NT2/D1 (cell line): ENCODE measurements at regions not wholly inside any gene's neighbourhood (a gene's known extent, or its start where the extent isn't known, plus 50 kb on each side); places are given as distances from the start of the nearest gene placed in this dataset.
"Not testable (repeated sequence)": the region's sequence is repeated elsewhere in the genome, so short reads cannot be mapped to it uniquely, and the experiment has no call there.

ENCODE experiments used
- DNase-seq: peaks from one replicate; pipeline ENCODE4 v3.0.0-alpha.2; 2011; ENCODE audit warnings: low read depth, low spot score
- H3K27me3 ChIP-seq: 2 replicates; pipeline ENCODE4 v1.6.0; 2011; ENCODE audit warnings: mild to moderate bottlenecking; ENCODE audit not compliant: insufficient read length, insufficient read depth
- H3K36me3 ChIP-seq: 2 replicates; pipeline ENCODE4 v1.6.1; 2011; ENCODE audit warnings: mild to moderate bottlenecking, low read length, mixed read lengths; ENCODE audit not compliant: insufficient read depth, insufficient read length
- H3K4me1 ChIP-seq: 2 replicates; pipeline ENCODE4 v1.5.1; 2011; ENCODE audit not compliant: insufficient read depth, insufficient read length
- H3K4me3 ChIP-seq: 2 replicates; pipeline ENCODE4 v1.5.1; 2011; ENCODE audit warnings: low read depth; ENCODE audit not compliant: insufficient read length
- H3K9ac ChIP-seq: 2 replicates; pipeline ENCODE4 v1.6.0; 2011; ENCODE audit warnings: low read depth; ENCODE audit not compliant: insufficient read length
- H3K9me3 ChIP-seq: 2 replicates; pipeline ENCODE4 v1.5.1; 2011; ENCODE audit warnings: mild to moderate bottlenecking, low read length; ENCODE audit not compliant: insufficient read depth
- SUZ12 ChIP-seq: IDR thresholded peaks from 2 replicates; pipeline ENCODE4 v1.6.1; 2011; ENCODE audit not compliant: insufficient read length, insufficient read depth; ENCODE audit errors: extremely low read depth
- YY1 ChIP-seq: IDR thresholded peaks from 2 replicates; pipeline ENCODE4 v1.6.1; 2011; ENCODE audit not compliant: insufficient read length, insufficient read depth
- ZNF274 ChIP-seq: IDR thresholded peaks from 2 replicates; pipeline ENCODE4 v1.6.1; 2011; ENCODE audit warnings: mild to moderate bottlenecking, low read depth, low read length

- DNase-seq: no peak
- TF ChIP-seq ZNF274 (no peak), SUZ12 (no peak), YY1 (no peak)
- Histone ChIP-seq H3K4me1 (no peaks in the 10 kb centered on the region), H3K9ac (no peak overlapping the region), H3K4me3 (no peak overlapping the region), H3K36me3 (no peaks in the 10 kb centered on the region), H3K9me3 (peaks cover 3% of the 10 kb centered on the region; the same call in 1 of the 2 replicates), H3K27me3 (no peaks in the 10 kb centered on the region)
Measured at GRCh38 chr12:105445649-105446048, 115.2 kb downstream of the C12orf75 start.

DNA sequence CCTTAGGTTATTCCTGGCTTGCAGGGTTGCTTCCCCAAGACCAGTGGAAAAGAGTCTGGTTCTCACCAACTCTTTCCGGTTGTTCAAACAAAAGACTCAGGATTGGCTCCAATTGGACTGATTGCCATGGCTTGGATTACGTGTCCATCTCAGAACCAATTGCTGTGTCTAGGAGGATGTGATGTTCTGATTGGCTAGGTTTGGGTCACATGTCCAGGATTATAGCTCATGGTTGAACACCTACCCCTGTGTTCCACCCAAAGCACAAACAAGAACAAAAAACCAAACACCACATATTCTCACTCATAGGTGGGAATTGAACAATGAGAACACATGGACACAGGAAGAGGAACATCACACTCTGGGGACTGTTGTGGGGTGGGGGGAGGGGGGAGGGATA, 116.0 kb downstream of the C12orf75 start:
- not testable (repeated sequence) for H3K27me3 ChIP-seq, H3K36me3 ChIP-seq, H3K9ac ChIP-seq, DNase-seq, H3K4me3 ChIP-seq, H3K9me3 ChIP-seq, H3K4me1 ChIP-seq

DNA sequence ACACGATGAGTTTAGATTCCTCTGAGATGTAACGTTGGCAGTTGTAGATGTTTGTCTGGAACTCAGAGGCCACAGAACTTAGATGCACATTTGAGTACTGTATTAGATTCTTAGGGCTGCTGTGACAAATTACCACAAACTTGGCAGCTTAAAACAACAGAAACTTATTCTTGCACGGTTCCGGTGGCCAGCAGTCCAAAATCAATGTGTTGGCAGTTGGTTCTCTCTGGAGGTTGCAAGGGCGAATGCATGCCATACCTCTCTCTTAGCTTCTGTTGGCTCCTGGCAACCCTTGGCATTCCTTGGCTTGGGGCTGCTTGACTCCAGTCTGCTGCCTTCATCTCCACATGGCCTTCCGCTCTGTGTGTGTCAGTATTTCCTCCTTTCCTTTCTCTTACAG, 118.9 kb downstream of the C12orf75 start:
- no peak for DNase-seq
- Histone ChIP-seq H3K36me3 (no peaks in the 10 kb centered on the region), H3K9ac (no peak overlapping the region), H3K4me1 (no peaks in the 10 kb centered on the region), H3K27me3 (no peaks in the 10 kb centered on the region), H3K4me3 (no peak overlapping the region), H3K9me3 (peaks cover 3% of the 10 kb centered on the region; the same call in 1 of the 2 replicates)
- TF ChIP-seq SUZ12 (no peak), ZNF274 (no peak), YY1 (no peak)

DNA sequence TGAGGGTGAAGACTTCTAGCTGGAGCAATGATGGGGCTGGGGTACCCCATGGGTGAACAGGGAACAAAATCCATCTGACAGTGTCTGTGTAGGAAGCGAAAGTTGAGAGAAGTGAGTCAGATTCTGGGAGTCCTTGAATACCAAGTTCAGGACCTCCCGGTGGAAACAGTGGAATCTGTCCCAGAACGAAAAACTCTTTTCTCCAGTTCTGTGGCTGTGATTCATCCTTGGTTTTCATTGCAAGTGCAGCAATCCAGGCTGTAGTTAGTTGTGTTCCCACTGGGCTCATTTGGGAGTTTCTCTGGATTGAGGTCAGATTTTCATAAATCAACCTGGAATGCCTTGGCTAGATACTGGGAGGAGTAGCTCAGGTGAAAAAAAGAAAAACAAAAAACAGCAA, 120.7 kb downstream of the C12orf75 start:
- H3K9me3 ChIP-seq: peaks cover 2% of the 10 kb centered on the region; the same call in 1 of the 2 replicates
- no peak for DNase-seq
- no peak overlapping the region for H3K4me3 ChIP-seq
- TF ChIP-seq YY1 (no peak), SUZ12 (no peak), ZNF274 (no peak)
- H3K36me3 ChIP-seq: no peaks in the 10 kb centered on the region
- no peak overlapping the region for H3K9ac ChIP-seq
- H3K4me1 ChIP-seq: no peaks in the 10 kb centered on the region
- H3K27me3 ChIP-seq: no peaks in the 10 kb centered on the region

GRCh38 chr12:105451798-105452197, 121.3 kb downstream of the C12orf75 start:
- TF ChIP-seq YY1 (no peak), SUZ12 (no peak), ZNF274 (no peak)
- Histone ChIP-seq H3K9me3 (no peaks in the 10 kb centered on the region), H3K36me3 (no peaks in the 10 kb centered on the region), H3K4me3 (no peak overlapping the region), H3K4me1 (no peaks in the 10 kb centered on the region), H3K9ac (no peak overlapping the region), H3K27me3 (no peaks in the 10 kb centered on the region)
- DNase-seq: no peak

DNA sequence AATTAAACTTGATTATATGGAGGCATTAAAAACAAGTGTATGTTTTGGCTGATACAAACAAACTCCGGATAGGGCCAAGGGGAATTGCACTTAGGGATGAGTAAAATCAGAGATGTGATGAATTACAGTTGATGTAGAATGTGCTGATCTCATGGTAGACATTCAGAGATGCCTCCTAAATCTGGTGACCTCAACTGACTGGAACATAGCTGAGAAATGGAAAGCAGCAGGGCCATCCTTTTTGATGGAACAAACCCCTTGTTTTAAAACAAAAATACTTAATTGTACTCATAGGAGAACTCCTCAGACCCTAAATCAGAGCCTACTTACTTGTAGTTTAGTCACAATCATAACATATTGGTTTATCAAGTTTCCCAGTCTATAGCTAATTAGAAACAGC, 122.8 kb downstream of the C12orf75 start:
- no peak for DNase-seq
- TF ChIP-seq YY1: no peak
- TF ChIP-seq ZNF274: no peak
- no peak for TF ChIP-seq SUZ12

GRCh38 chr12:105454688-105455087, 124.2 kb downstream of the C12orf75 start:
- Histone ChIP-seq H3K9ac (no peak overlapping the region), H3K27me3 (no peaks in the 10 kb centered on the region), H3K36me3 (no peaks in the 10 kb centered on the region), H3K4me3 (no peak overlapping the region), H3K4me1 (no peaks in the 10 kb centered on the region), H3K9me3 (peaks cover 7% of the 10 kb centered on the region)
- no peak for TF ChIP-seq ZNF274
- no peak for TF ChIP-seq SUZ12
- no peak for TF ChIP-seq YY1
- no peak for DNase-seq

More for the DNA sequence above, 122.8 kb downstream of the C12orf75 start:
- H3K4me3 ChIP-seq: no peak overlapping the region
- no peak overlapping the region for H3K9ac ChIP-seq
- H3K4me1 ChIP-seq: no peaks in the 10 kb centered on the region
- H3K27me3 ChIP-seq: no peaks in the 10 kb centered on the region
- H3K36me3 ChIP-seq: no peaks in the 10 kb centered on the region
- H3K9me3 ChIP-seq: peaks cover 3% of the 10 kb centered on the region

DNA sequence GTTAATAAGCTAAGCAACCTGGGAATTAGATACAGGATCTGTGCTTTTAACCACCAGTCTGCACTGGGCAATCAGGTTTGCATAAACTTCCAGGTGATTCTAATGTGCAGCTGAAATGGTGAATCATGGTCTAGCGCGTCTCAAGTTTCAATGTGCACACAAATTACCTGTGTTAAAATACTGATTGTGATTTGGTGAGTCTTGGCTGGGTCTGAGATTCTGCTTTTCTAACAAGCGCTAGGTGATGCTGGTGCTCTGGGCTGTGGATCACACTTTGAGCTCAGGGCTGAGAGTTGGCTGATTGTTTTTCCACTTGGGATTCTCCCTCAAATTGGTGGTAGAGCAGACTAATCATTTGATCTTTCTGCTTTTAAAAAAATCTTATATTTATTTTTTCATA, 124.8 kb downstream of the C12orf75 start:
- H3K36me3 ChIP-seq: no peaks in the 10 kb centered on the region
- DNase-seq: no peak
- no peaks in the 10 kb centered on the region for H3K4me1 ChIP-seq
- H3K4me3 ChIP-seq: no peak overlapping the region
- H3K9ac ChIP-seq: no peak overlapping the region
- peaks cover 7% of the 10 kb centered on the region for H3K9me3 ChIP-seq
- TF ChIP-seq ZNF274 (no peak), YY1 (no peak), SUZ12 (no peak)
- H3K27me3 ChIP-seq: no peaks in the 10 kb centered on the region
